HTR-8/SVneo (cell line): ENCODE measurements at regions not wholly inside any gene's neighbourhood (a gene's known extent, or its start where the extent isn't known, plus 50 kb on each side); places are given as distances from the start of the nearest gene placed in this dataset.
"Not testable (repeated sequence)": the region's sequence is repeated elsewhere in the genome, so short reads cannot be mapped to it uniquely, and the experiment has no call there.

ENCODE experiments used
- DNase-seq: peaks from one replicate; pipeline ENCODE4 v3.0.0; 2011; ENCODE audit warnings: low spot score, mixed read lengths; ENCODE audit not compliant: insufficient read length
- FAIRE-seq: peaks from 2 replicates; lab custom pipeline; 2011; peaks lifted over from hg19 to GRCh38; lab: Jason Lieb, UNC

DNA sequence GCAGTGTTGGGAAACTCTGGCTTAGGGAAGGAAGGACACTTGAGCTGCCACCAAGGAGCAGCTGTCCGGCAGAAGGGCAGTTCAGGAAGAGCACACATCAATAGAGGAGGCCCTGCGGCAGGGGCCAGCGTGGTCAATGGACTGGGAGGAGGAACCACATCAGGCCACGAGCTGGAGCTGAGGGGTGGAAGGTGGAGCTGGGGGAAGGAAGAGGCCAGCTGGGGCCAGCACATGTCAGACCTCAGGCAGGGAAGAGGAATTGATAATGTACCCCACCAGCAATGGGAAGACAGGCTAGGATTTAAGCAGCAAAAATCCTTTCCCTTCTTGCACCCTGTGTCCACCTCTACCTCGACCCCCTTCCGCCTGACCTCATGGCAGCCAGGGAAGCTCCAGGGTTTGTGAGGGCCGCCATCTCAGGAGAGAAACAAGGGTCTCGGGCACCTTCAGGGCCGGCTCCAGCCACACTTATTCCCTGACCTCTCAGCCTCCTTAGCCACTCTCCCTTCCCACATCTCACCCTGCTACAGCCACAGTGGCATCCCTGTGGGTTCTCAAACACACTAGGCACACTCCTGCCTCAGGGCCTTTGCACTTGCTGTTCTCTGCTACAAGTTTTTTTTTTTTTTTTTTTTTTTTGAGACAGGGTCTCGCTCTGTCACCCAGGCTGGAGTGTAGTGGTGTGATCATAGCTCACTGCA lies 157.8 kb upstream of the GRK3 start:
- DNase-seq, result no peak
- FAIRE-seq, result no peak

DNA sequence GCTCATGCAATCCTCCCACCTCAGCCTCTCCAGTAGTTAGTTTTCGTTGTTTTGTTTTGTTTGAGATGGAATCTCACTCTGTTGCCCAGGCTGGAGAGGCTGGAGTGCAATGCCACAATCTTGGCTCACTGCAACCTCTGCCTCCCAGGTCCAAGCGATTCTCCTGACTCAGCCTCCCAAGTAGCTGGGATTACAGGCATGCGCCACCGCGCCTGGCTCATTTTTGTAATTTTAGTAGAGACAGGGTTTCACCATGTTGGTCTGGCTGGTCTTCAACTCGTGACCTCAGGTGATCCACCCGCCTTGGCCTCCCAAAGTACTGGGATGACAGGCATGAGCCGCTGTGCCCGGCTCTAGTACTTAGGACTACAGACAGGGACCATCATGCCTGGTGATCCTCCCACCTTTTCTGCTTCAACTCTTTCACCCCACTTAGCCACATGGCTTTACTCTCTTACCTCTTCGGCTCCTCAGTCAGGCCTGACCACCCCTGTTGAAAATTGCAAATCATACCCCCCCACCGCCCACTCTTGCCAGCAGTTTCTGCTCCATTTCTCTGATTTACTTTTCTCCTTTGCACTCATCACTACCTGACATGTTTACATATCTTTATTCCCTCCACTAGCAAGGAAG lies 157.1 kb upstream of the GRK3 start:
- FAIRE-seq (no peak), DNase-seq (no peak)

DNA sequence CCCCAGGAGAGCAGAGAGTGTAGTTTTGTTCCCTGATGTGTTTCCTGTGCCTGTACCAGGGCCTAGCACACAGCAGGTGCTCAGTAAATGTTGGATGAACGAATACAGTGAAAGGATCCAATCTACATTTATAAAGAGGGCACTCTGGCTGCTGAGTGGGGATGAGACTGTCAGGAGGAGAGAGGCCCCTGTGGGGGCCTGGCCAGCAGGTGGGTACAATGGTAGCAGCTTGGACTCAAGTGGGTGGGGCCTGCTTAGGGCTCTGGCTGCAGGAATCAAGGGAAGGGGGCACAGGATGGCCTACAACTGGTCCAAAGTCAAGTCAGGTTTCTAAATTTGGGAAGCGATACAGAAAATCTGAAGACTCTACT lies 156.6 kb upstream of the GRK3 start:
- FAIRE-seq (no peak), DNase-seq (no peak)

DNA sequence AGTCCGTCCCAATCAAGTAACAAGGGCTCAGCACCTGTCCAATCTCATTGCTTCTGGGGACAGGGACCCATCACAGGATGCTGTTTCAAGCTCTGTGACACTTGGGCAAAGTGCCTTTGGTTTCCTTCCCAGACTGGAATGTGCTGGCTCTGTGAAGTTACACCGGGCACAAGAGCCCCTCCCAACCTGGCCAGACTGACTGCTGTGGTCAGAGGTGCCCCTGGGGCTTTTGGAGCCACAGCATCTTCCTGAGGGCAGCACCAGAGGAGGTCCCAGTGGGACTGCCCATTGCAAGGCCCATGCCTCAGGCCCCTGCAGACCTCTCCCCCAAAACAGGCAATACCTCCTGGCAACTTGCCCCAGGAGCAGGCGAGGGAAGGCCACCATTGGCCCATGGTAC lies 155.2 kb upstream of the GRK3 start:
- DNase-seq, result no peak
- no peak for FAIRE-seq

DNA sequence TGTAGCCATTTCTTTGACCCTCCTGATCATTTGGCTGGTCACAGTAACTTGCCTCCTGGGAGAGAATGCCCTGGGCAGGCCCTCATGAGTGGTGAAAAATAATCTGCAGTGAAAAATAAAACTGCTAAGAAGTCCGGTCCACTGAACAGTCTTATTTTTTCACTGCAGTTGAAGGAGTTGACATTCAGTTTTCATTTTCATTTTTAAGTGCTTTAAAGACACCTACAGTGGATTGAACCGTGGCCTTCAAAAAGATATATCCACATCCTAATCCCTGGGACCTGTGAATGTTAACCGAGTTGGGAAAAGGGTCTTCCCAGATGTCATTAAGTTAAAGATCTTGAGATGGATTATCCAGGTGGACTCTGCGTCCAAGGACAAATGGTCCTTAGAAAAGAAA lies 153.6 kb upstream of the GRK3 start:
- DNase-seq (no peak), FAIRE-seq (no peak)

DNA sequence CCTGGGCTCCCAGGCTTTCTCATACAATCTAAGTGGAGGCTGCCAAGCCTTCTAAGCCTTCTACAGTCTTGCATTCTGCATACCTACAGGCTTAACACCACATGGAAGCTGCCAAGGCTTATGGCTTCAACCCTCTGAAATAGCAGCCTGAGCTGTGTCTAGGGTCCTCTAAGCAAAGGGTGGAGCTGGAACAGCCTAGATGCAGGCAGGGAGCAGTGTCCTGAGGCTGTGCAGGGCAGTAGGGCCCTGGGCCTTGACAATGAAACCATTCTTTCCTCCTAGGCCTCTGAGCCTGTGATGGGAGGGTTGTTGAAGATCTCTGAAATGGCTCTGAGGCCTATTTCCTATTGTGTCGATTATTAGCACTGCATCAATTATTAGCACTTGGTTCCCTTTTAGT lies 150.9 kb upstream of the GRK3 start:
- FAIRE-seq (no peak), DNase-seq (no peak)

DNA sequence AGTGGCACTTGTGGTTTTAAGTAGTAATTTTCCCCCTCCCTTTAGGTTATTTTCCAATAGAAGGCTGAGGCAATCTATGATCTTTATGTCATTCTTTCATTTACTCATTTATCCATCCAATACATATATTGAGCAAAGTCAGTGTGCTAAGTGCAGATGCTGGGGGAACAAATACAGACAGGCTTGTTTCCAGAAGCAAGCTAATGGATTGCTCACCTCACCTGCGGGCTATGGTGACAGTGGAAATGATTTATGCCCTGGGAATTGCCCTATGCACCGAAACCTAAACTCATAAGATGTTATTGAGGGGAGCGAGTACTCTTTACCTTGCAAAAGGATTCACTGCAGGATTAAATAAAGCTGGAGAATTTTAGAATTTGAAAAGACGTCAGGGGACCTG lies 148.7 kb upstream of the GRK3 start:
- FAIRE-seq, DNase-seq: not testable (repeated sequence)

DNA sequence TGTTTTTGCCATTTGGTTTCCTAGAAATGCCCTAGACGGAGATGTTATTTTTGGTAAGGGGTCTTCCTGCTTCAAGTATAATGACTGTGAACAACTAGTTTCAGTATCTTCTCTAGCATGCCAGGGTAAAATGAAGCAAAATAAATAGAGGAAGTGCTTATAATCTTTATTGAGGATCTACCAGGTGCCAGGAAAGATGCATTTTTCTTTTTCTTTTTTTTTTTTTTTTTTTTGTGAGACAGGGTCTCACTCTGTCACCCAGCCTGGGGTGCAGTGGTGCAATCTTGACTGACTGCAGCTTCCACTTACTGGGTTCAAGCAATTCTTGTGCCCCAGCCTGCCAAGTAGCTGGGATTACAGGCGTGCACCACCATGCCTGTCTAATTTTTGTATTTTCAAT lies 146.6 kb upstream of the GRK3 start:
- FAIRE-seq, DNase-seq: not testable (repeated sequence)

DNA sequence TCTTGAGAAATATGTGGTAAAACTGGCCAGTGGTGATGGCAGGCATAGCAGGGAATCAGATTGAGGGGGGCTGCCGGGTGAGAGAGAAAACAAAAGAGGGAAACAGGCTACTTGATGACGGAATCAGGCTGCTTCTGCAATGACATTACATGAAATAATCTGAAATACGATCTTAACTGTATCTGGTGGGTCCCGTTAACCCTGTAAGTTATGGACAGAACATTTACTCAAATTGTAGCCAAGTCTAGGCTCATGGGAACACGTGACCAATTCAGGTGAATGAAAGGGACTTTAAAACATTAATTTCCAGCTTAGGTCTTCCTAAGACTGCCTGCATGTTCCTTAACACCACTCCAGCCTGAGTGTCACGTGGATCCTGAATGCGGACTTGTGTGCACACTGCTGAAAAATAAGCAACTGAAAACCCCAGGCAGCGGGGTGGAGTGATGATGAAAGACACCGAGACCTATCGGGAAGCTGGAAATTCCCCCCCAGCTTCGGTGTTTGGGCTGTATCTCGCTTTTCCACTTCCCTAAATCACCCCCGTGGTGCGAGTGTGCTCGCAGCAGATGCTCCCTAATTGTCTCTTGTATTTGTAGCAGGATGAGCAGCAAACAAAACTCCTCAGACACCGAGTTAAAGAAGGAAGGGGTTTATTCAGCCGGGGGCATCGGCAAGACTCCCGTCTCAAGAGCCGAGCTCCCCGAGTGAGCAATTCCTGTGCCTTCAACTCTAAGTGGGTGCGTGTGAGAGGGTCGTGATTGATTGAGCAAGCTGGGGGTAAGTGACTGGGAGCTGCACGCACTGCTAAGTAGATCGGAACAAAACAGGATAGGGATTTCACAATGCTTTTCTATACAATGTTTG lies 145.0 kb upstream of the GRK3 start:
- DNase-seq (no peak), FAIRE-seq (no peak)

DNA sequence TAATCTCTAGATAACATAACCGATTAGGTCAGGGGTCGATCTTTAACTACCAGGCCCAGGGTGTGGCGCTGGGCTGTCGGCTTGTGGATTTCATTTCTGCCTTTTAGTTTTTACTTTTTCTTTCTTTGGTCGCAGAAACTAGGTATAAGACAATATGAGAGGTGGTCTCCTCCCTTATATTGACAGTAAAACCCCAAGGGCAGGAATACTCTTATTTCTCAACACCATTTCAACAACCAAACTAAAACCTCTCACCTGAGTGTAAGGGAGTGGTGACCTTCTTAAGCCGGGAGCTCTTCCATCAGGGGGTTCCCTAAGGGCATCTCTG lies 144.4 kb upstream of the GRK3 start:
- not testable (repeated sequence) for FAIRE-seq, DNase-seq

DNA sequence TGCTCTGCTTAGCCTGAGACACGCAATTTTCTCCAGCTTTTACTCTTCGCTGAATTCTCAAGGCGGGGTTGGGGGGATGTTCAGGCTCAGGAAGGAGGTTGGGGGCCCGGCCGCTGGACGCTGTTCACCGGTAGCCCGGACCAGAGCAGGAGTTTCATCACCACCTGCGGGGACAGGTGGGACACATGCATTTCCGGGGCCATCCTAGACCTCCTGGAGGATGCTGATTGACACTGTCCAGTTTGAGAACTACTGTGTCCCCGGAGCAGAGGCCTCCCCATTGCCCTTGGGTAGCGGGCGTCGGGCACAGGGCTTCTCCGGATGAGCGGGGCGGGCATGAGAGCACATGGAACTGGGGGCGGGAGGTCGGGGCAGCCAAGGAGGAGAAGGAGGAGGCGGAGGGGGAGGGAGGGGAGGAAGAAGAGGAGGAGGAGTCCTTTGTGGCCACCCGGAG lies 144.0 kb upstream of the GRK3 start:
- FAIRE-seq (no peak), DNase-seq (no peak)

DNA sequence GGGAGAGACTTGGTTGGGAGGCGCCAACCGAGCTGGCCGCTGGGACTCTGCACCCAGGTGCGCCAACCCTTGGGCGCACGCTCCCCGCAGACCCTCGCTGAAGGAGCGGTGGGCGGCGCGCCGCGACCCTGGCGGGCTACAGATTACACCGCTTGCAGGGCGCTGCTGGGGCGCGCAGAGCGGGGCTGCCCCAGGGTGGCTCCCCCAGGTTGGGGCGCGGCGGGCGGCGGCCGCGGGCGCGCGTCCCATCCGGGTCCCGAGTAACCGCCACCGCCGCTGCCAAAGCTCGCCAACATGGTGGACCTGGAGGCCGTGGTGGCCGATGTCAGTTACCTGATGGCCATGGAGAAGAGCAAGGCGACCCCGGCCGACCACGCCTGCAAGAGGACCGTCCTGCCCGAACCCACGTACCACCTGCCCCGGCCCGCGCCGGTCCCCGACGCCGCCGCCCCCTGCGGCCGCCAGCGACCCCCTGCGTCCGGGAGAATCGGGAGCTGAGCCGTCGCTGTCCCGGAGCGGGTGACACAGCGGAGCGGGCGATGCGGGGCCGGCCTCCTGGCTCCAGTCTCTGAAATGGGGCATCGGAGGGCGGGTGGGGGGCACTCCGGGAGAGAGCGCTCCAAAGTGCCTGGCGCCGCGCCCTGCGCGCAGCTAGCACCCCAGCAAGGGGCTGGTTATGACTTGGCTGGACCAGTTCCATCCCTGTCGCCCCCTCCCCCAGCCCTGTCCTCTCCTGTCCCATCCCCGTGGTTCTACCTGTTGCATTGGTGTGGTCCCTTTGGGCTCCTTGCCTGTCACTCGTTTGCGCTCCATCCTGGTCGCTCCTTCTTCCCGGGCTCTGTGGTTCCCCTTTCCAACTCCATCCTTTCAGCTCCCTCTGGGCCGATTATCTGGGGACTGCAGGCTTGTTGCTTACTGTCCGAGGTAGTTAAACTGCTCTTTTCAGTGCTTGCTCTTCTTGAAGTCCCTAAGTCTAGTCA lies 143.3 kb upstream of the GRK3 start:
- DNase-seq (no peak), FAIRE-seq (no peak)

DNA sequence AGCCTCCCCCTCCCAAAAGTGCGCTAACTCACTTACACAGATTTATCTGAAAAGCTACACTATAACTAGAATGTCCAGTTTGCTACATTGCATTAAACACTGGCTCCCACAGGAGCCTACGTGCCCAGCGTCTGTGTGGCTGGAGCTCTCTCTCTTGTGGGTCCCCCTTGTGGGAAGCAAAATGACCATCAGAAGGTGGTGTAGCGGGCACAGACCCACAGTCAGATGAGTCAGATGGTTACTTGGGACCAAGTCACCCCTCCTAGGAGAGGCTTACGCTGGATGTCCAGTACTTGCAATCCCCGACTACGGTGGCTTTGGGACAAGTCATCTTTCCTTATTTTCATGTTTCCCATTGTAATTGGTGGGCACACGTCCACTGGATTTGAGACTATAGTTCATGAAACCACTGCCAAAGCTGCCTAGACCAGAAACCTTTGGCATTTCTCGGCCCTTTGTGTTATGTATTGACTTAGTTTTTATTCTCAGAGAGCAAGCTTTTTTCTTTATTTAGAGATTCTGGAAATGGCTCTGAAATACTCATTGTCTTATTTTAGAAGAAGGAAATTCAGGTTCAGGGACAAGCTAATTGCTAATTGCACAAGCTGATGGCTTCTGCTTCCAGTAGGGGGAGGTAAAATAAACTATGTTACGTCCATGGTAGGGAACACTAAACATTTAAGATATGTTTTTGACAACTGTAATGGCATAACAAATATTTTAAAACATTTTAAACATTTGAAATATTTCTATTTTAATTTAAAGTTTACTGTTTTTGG lies 137.8 kb upstream of the GRK3 start:
- FAIRE-seq, DNase-seq: not testable (repeated sequence)

DNA sequence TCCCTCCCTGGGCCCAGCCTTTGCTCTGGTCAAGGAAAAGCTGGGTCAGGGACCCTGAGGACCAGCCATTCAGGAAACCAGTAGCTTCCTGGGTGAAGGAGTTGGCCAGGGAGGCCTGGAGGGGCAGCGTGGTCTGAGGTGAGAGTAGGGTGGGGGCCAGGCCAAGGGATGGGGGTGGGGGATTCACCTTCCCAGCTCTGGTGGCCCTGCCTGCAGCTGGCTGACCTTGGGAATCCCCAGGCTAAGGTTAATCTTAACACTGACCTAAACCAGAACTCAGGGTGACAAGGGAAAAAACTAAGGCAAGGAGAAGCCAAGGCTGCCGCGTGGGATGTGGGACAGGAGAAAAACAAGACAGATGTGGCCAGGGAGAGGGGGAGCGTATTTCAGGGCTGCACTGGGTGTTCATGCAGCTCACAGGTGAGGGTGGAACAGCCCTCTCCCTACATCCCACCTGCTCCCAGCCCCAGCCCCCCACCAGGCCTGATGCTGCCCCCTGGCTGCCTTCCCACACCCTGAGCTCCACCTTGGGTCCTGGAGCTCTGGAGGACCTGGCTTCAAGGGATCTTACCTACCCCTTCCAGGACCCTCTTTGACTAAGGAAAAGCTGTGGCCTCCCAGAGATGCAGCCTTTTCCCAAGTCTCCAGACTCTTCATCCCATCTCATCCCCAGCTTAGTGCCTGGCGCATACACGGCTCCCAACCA lies 132.7 kb upstream of the GRK3 start:
- DNase-seq, FAIRE-seq: not testable (repeated sequence)

DNA sequence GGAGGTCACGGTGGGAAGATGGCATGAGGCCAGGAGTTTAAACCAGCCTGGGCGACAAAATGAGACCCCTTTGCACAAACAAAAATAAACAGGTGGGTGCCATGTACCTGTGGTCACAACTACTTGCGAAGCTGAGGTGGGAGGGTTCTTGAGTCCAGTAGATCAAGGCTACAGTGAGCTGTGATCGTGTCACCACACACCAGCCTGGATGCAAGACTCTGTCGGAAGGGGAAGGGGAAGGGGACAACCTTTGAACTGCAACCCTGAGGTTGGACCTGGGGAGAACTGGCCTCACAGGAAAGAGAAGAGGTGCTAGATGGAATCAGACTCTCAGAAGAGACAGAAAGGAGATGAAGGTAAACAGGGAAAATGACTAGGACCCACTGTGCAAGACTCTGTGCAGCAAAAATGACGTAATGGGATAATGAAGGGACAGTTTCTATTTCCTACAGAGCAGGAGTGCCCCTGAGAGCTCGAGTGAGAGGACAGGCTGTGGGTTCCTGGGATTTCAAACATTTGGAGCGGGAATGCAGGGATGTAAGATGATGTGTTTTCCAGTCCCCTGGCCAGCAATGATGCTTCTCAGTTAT lies 131.0 kb upstream of the GRK3 start:
- FAIRE-seq, DNase-seq: not testable (repeated sequence)

DNA sequence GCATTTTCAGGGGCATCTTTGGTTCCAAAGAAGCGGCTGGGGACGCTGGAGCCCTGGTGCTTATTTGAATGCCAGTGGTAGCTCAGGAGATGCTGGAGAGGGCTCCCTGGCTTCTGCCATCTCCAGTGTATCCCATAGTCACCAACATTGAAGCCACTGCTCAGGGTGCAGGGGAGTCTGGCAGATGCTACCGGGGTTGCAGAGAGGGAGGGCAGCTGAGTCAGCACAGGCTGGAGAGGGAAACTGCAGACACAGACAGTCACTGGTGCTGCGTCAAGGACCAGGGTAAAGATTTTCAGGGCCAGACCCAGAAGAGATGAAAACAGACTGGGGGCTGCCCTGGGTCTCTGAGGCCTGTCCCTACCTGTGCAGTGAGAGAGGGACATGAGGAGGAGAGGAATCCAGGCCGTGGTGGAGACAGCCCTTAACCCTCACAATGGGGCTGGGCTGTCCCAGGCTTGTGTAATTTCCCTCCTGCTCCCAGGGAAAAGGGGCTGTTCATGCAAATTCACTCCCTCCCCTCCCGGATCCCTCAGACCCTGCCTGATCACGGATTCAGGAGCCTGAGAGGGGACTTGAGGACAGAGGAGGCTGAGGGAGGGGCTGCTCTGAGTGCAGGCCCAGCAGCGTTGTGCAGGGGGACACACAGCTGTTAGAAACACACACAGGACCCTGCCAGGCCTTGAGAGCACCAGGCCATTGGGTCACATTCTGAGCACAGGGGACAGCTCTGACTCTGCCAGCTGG lies 126.9 kb upstream of the GRK3 start:
- no peak for FAIRE-seq
- no peak for DNase-seq

DNA sequence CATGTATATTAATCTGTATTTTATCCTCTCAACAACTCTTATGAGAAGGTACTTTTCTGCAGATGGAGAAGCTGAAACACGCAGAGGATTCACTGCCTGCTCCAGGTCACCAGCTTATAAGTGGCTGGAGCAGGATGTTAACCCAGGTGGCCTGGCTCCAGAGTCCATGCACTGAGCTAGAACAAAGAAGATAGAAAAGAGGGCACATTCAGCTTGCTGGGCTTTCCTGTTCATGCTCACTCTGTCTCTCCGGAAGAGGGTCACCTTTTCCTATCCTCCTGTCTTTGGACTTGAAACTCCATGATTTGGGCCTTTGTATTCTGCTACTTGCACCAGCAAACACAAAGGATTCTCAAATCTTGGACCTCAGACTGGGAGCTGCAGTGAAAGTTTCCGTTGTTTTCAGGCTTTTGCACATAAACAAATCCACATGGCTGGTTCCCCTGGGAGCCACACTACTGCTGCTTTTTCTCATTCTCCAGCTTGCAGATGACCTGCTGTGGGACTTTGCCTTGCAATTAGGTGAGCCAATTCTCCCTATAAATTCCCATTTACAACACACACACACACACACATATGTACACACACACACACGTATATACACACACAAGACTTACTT lies 117.3 kb upstream of the GRK3 start:
- DNase-seq, result no peak
- no peak for FAIRE-seq
